Mesenchymal stem cell (in vitro differentiated cells and primary cell): ENCODE measurements at regions not wholly inside any gene's neighbourhood (a gene's known extent, or its start where the extent isn't known, plus 50 kb on each side); places are given as distances from the start of the nearest gene placed in this dataset.
A peak's percentile ranks its signal among the peaks of the same experiment; 100 is the strongest.

Experiments used
- DNase-seq: peaks from one replicate; pipeline ENCODE4 v3.0.0-alpha.2; 2013
- H2AFZ ChIP-seq: one replicate; pipeline ENCODE4 v1.6.1; 2013; ENCODE audit warnings: low read depth, mild to moderate bottlenecking, control low read depth, inconsistent platforms, low read length, moderate library complexity
- H2AK5ac ChIP-seq: 2 replicates; pipeline ENCODE4 v1.6.1; 2013; ENCODE audit warnings: low read length, moderate library complexity, mild to moderate bottlenecking, inconsistent platforms; ENCODE audit not compliant: severe bottlenecking
- H2BK120ac ChIP-seq: one replicate; pipeline ENCODE4 v1.6.1; 2013; ENCODE audit warnings: low read depth, mild to moderate bottlenecking, inconsistent platforms, low read length, moderate library complexity
- H2BK12ac ChIP-seq, 2 experiments: one replicate each; pipeline ENCODE4 v1.6.1; 2013; ENCODE audit warnings: inconsistent platforms in 2 of 2, low read length in 2 of 2, mild to moderate bottlenecking in 2 of 2, moderate library complexity in 2 of 2, control low read depth in 1 of 2
- H2BK15ac ChIP-seq: one replicate; pipeline ENCODE4 v1.6.1; 2013; ENCODE audit warnings: mild to moderate bottlenecking, low read depth, inconsistent platforms; ENCODE audit not compliant: poor library complexity, severe bottlenecking
- H2BK5ac ChIP-seq: 2 replicates; pipeline ENCODE4 v1.6.1; 2013; ENCODE audit warnings: low read depth, mild to moderate bottlenecking, low read length, control low read depth, inconsistent platforms; ENCODE audit not compliant: poor library complexity, severe bottlenecking
- H3K14ac ChIP-seq, 2 experiments: one replicate each; pipeline ENCODE4 v1.6.1; 2013; ENCODE audit warnings: inconsistent platforms in 2 of 2, low read length in 2 of 2, control low read depth in 1 of 2, mild to moderate bottlenecking in 1 of 2, moderate library complexity in 1 of 2
- H3K18ac ChIP-seq, 2 experiments: one replicate each; pipeline ENCODE4 v1.6.1; 2013; ENCODE audit warnings: inconsistent platforms in 2 of 2, low read length in 2 of 2, control low read depth in 1 of 2, low read depth in 1 of 2, mild to moderate bottlenecking in 1 of 2
- H3K23ac ChIP-seq, 2 experiments: one replicate each; pipeline ENCODE4 v1.6.1; 2013; ENCODE audit warnings: inconsistent platforms in 2 of 2, low read length in 2 of 2, mild to moderate bottlenecking in 2 of 2, moderate library complexity in 2 of 2, control low read depth in 1 of 2
- H3K27ac ChIP-seq: 2 replicates; pipeline ENCODE4 v1.5.1; 2013; ENCODE audit warnings: mild to moderate bottlenecking, moderate library complexity, low read length, control low read depth, inconsistent platforms; ENCODE audit not compliant: poor library complexity, severe bottlenecking
- H3K27me3 ChIP-seq, 2 experiments: 2 replicates each; pipeline versions ENCODE4 v1.6.1 to v1.7.0; 2013; ENCODE audit warnings: low read length in 2 of 2, mild to moderate bottlenecking in 2 of 2, moderate library complexity in 2 of 2, control low read depth in 1 of 2, inconsistent platforms in 1 of 2; ENCODE audit not compliant: control insufficient read depth in 1 of 2, insufficient read depth in 1 of 2
- H3K36me3 ChIP-seq, 2 experiments: 2 replicates each; pipeline versions ENCODE4 v1.6.1 to v1.7.0; 2013; ENCODE audit warnings: low read length in 2 of 2, control low read depth in 1 of 2, inconsistent platforms in 1 of 2, low read depth in 1 of 2, mild to moderate bottlenecking in 1 of 2; ENCODE audit not compliant: insufficient read depth in 2 of 2, control insufficient read depth in 1 of 2
- H3K4ac ChIP-seq, 2 experiments: one replicate each; pipeline ENCODE4 v1.6.1; 2013; ENCODE audit warnings: inconsistent platforms in 2 of 2, low read length in 2 of 2, mild to moderate bottlenecking in 2 of 2, moderate library complexity in 2 of 2, control low read depth in 1 of 2, low read depth in 1 of 2
- H3K4me1 ChIP-seq: 2 replicates; pipeline ENCODE4 v1.6.1; 2013; ENCODE audit warnings: low read depth, low read length, control low read depth; ENCODE audit not compliant: control insufficient read depth, insufficient read depth
- H3K4me2 ChIP-seq: 2 replicates; pipeline ENCODE4 v1.6.1; 2013; ENCODE audit warnings: low read length, mild to moderate bottlenecking, inconsistent platforms; ENCODE audit not compliant: poor library complexity, severe bottlenecking
- H3K4me3 ChIP-seq, 2 experiments: 2 replicates each; pipeline versions ENCODE4 v1.5.1 to v1.7.0; 2013; ENCODE audit warnings: low read length in 2 of 2, mild to moderate bottlenecking in 2 of 2, control low read depth in 1 of 2, low read depth in 1 of 2; ENCODE audit not compliant: insufficient read depth in 1 of 2
- H3K79me1 ChIP-seq: replicated peaks from 2 replicates; pipeline ENCODE4 v1.6.1; 2013; ENCODE audit warnings: mild to moderate bottlenecking, control low read depth, low read length, inconsistent platforms; ENCODE audit not compliant: poor library complexity, severe bottlenecking
- H3K9ac ChIP-seq: 2 replicates; pipeline ENCODE4 v1.7.0; 2013; ENCODE audit warnings: mild to moderate bottlenecking, low read length, moderate library complexity
- H3K9me3 ChIP-seq: 2 replicates; pipeline ENCODE4 v1.7.0; 2013; ENCODE audit warnings: mild to moderate bottlenecking, low read length; ENCODE audit not compliant: control insufficient read depth
- H4K8ac ChIP-seq: one replicate; pipeline ENCODE4 v1.6.1; 2013; ENCODE audit warnings: inconsistent platforms, mild to moderate bottlenecking, low read length, moderate library complexity
- H4K91ac ChIP-seq: one replicate; pipeline ENCODE4 v1.6.1; 2013; ENCODE audit warnings: mild to moderate bottlenecking, low read length, inconsistent platforms
- WGBS: methylation state at CpG from one replicate; pipeline ENCODE4 v1.1.7; 2013; ENCODE audit warnings: mixed read lengths; 5-methylcytosine and 5-hydroxymethylcytosine counted together

DNA sequence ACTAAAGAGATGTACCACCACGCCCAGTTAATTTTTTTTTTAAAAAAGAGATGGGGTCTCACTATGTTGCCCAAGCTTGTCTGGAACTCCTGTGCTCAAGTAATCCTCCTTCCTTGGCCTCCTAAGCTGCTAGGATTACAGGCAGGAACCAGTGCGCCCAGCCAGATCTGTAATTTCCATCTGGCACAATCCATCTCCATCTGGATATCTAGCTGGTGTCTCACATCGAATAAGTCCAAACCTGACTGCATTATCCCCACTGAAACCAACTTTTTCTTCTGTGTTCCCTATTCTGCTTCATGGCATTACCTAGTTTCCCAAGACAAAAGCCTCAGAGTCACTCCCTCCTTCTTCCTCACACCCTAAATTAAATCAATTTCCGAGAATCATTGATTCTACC is 125.8 kb upstream of the TEX13C start:
- no peak overlapping the region for H2AK5ac ChIP-seq
- H4K8ac ChIP-seq: no peak overlapping the region
- no peak overlapping the region for H4K91ac ChIP-seq
- no peak overlapping the region for H3K14ac ChIP-seq
- H3K36me3 ChIP-seq: no peaks in the 10 kb centered on the region
- DNase-seq: no peak
- H2BK12ac ChIP-seq: no peak overlapping the region
- no peak overlapping the region for H2AFZ ChIP-seq
- no peak overlapping the region for H3K23ac ChIP-seq
- H2BK15ac ChIP-seq: no peak overlapping the region
- H3K9me3 ChIP-seq: no peaks in the 10 kb centered on the region
- no peak overlapping the region for H3K4ac ChIP-seq
- H2BK120ac ChIP-seq: no peak overlapping the region
- H3K4me1 ChIP-seq: no peaks in the 10 kb centered on the region
- H3K4me2 ChIP-seq: no peak overlapping the region
- no peaks in the 10 kb centered on the region for H3K27me3 ChIP-seq
- H2BK5ac ChIP-seq: no peak overlapping the region
- no peak overlapping the region for H3K9ac ChIP-seq
- no peaks in the 10 kb centered on the region for H3K79me1 ChIP-seq
- no peak overlapping the region for H3K27ac ChIP-seq
- 77% methylated on average over 4 of the region's 4 CpGs for WGBS
- no peak overlapping the region for H3K18ac ChIP-seq
- no peak overlapping the region for H3K4me3 ChIP-seq

DNA sequence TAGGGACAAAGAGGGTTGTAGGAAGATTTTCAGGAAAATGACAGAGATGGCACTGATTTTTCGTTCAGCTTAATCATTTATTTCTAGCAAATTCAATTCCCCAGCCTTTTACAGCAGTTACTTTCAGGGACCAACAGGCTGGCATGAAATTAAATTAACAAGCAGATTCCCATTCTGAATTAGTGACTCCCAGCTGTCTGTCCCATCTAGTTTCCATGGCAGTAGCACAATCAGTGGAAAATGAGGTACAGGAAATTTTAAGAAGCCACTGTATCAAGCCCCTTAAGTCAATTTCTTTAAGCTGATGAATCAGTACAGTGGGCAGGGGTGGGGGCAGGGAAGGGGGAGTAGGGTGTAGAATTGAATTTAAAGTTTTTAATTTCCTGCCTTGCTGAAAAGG is 121.1 kb upstream of the TEX13C start:
- no CpG with 5 or more reads among the region's 1 CpG for WGBS
- no peak overlapping the region for H2BK5ac ChIP-seq
- H3K27me3 ChIP-seq: peaks cover 18 to 23% of the 10 kb centered on the region in 2 experiments

DNA sequence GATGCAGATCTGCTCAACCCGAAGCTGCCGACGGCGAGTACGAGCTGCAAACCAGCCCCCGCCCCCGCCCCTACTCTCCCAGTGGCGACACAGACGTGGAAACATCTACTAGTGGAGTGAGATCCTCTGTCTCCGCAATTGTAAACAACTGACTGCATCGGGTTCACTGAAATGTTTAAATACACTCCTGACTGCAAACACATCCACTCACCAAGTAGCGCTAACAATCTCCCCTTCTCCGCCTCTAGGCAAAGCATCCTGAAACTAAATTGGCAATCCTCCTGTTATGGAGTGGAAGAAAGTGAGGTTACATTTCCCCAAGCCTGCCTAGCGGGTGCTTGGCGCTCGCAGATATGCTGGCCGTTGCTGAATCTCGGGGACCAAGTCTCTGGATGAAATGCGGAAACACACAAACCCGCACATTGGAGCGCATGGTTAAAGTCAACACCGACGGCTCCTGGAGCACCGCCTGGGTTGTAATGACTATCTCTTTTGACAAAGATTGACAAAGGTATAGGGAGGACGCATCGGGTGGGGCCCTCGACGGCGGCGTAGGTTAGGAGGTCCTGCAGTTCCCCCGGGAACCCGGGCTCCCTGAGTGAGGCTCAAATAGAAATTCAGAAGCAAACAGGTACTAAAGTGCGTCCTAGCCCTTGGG is 117.0 kb upstream of the TEX13C start:
- no peaks in the 10 kb centered on the region for H3K79me1 ChIP-seq
- H3K4me2 ChIP-seq: no peak overlapping the region
- H3K4me1 ChIP-seq: peaks cover 5% of the 10 kb centered on the region
- H4K91ac ChIP-seq: no peak overlapping the region
- no peak for DNase-seq
- peaks cover 18 to 26% of the 10 kb centered on the region in 2 experiments for H3K27me3 ChIP-seq
- H3K36me3 ChIP-seq: no peaks in the 10 kb centered on the region
- H3K4ac ChIP-seq: no peak overlapping the region
- no peak overlapping the region for H2AFZ ChIP-seq
- no peak overlapping the region for H2BK120ac ChIP-seq
- under 1% methylated on average over 26 of the region's 33 CpGs for WGBS
- no peak overlapping the region for H3K14ac ChIP-seq
- no peak overlapping the region for H3K27ac ChIP-seq
- H3K23ac ChIP-seq: no peak overlapping the region
- H2BK15ac ChIP-seq: no peak overlapping the region
- H2AK5ac ChIP-seq: no peak overlapping the region
- H3K9ac ChIP-seq: no peak overlapping the region
- no peak overlapping the region for H4K8ac ChIP-seq
- H2BK12ac ChIP-seq: no peak overlapping the region
- H3K4me3 ChIP-seq: peak overlapping the region in 1 of 2 experiments; percentile 76
- H2BK5ac ChIP-seq: no peak overlapping the region
- H3K9me3 ChIP-seq: no peaks in the 10 kb centered on the region
- no peak overlapping the region for H3K18ac ChIP-seq

More for the DNA sequence above, 121.1 kb upstream of the TEX13C start:
- Histone ChIP-seq H3K79me1 (no peaks in the 10 kb centered on the region), H3K9me3 (no peaks in the 10 kb centered on the region), H3K18ac (no peak overlapping the region), H2BK12ac (no peak overlapping the region), H3K36me3 (no peaks in the 10 kb centered on the region), H3K27ac (no peak overlapping the region), H3K4me2 (no peak overlapping the region), H3K4ac (no peak overlapping the region), H4K91ac (no peak overlapping the region), H2BK15ac (no peak overlapping the region), H3K4me1 (no peaks in the 10 kb centered on the region), H3K14ac (no peak overlapping the region), H3K23ac (no peak overlapping the region), H3K9ac (no peak overlapping the region), H2BK120ac (no peak overlapping the region), H2AFZ (no peak overlapping the region), H4K8ac (no peak overlapping the region), H3K4me3 (no peak overlapping the region), H2AK5ac (no peak overlapping the region)
- no peak for DNase-seq

DNA sequence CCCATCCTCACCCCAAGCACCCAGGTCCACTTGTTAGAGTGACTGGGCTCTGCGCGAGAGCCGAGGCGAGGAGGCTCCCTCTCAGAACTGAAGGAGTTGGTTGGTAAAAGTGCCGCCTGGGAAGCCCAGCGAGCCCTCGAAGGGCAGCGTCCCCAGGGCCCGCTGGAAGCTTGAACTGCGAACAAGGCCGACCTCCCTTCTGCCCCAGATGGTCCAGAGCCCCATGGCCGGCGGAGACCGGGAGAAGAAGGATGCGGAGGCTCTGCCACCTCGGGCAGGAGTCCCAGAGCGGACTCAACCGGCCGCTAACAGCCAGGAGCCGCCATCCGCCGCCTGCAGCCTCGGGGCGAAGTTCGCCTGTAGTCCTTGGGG is 116.3 kb upstream of the TEX13C start:
- no peak overlapping the region for H2BK120ac ChIP-seq
- H3K18ac ChIP-seq: no peak overlapping the region
- H2BK15ac ChIP-seq: no peak overlapping the region
- H2AK5ac ChIP-seq: no peak overlapping the region
- no peaks in the 10 kb centered on the region for H3K9me3 ChIP-seq
- H3K4ac ChIP-seq: no peak overlapping the region
- H3K27ac ChIP-seq: no peak overlapping the region
- H3K9ac ChIP-seq: no peak overlapping the region
- no peak overlapping the region for H2BK12ac ChIP-seq
- peaks cover 18 to 26% of the 10 kb centered on the region in 2 experiments for H3K27me3 ChIP-seq
- H4K91ac ChIP-seq: no peak overlapping the region
- H3K14ac ChIP-seq: no peak overlapping the region
- H3K23ac ChIP-seq: no peak overlapping the region
- peak overlapping the region in 1 of 2 experiments; percentile 76 for H3K4me3 ChIP-seq
- no peaks in the 10 kb centered on the region for H3K79me1 ChIP-seq
- peak overlapping the region; percentile 70 for H3K4me2 ChIP-seq
- H3K4me1 ChIP-seq: peaks cover 5% of the 10 kb centered on the region
- no peaks in the 10 kb centered on the region for H3K36me3 ChIP-seq
- H4K8ac ChIP-seq: no peak overlapping the region
- H2AFZ ChIP-seq: no peak overlapping the region
- H2BK5ac ChIP-seq: no peak overlapping the region
- no peak for DNase-seq
- 0% methylated on average over 3 of the region's 25 CpGs for WGBS
